Mammary epithelial cell (primary cell): ENCODE measurements at regions not wholly inside any gene's neighbourhood (a gene's known extent, or its start where the extent isn't known, plus 50 kb on each side); places are given as distances from the start of the nearest gene placed in this dataset.

Experiments
- EZH2 ChIP-seq: IDR thresholded peaks from 2 replicates; pipeline ENCODE4 v1.6.1; 2012; ENCODE audit warnings: low read length, inconsistent platforms, borderline replicate concordance
- TF ChIP-seq, protein P1 (sequence below), 2 donors: IDR thresholded peaks in 1 of 2; conservative IDR thresholded peaks in 1 of 2; 2 replicates each; pipeline ENCODE4 v1.5.1; 2011 to 2012; ENCODE audit warnings: inconsistent platforms in 2 of 2, low read length in 2 of 2, mild to moderate bottlenecking in 2 of 2, control low read depth in 1 of 2, low read depth in 1 of 2; ENCODE audit not compliant: insufficient read depth in 1 of 2; ENCODE audit errors: extremely low read depth in 1 of 2

- TF ChIP-seq, protein P1, sequence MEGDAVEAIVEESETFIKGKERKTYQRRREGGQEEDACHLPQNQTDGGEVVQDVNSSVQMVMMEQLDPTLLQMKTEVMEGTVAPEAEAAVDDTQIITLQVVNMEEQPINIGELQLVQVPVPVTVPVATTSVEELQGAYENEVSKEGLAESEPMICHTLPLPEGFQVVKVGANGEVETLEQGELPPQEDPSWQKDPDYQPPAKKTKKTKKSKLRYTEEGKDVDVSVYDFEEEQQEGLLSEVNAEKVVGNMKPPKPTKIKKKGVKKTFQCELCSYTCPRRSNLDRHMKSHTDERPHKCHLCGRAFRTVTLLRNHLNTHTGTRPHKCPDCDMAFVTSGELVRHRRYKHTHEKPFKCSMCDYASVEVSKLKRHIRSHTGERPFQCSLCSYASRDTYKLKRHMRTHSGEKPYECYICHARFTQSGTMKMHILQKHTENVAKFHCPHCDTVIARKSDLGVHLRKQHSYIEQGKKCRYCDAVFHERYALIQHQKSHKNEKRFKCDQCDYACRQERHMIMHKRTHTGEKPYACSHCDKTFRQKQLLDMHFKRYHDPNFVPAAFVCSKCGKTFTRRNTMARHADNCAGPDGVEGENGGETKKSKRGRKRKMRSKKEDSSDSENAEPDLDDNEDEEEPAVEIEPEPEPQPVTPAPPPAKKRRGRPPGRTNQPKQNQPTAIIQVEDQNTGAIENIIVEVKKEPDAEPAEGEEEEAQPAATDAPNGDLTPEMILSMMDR (conservative IDR thresholded peaks at IDR 0.05 in 1 of 2, IDR thresholded peaks at IDR 0.05 in 1 of 2; ENCODE audit: extremely low read depth in 1 of 2, insufficient read depth in 1 of 2, low read depth in 1 of 2, low read length in 2 of 2) = no peak
- no peak for TF ChIP-seq EZH2
Measured at GRCh38 chr18:77405096-77405495, 155.4 kb downstream of the GALR1 start.
